ENCODE measurements at regions not wholly inside any gene's neighbourhood (a gene's known extent, or its start where the extent isn't known, plus 50 kb on each side); places are given as distances from the start of the nearest gene placed in this dataset.
A peak's percentile ranks its signal among the peaks of the same experiment; 100 is the strongest.

- no peaks in the 10 kb centered on the region for H3K36me3 ChIP-seq (ENCODE audit: control insufficient read depth, insufficient read depth, low read length, severe bottlenecking)
- H3K9ac ChIP-seq (ENCODE audit: low read length) = no peak overlapping the region
- no peak overlapping the region for H3K4me3 ChIP-seq (ENCODE audit: low read length)
- DNase-seq (ENCODE audit: low read depth) = no peak
- H3K9me3 ChIP-seq (ENCODE audit: control insufficient read depth, low read length) = peaks cover 5% of the 10 kb centered on the region
- peaks cover 29% of the 10 kb centered on the region for H3K27me3 ChIP-seq (replicated peaks; ENCODE audit: control insufficient read depth, insufficient read depth, low read length)
- no peaks in the 10 kb centered on the region for H3K4me1 ChIP-seq (ENCODE audit: control insufficient read depth, insufficient read depth, low read length)
These were observed 292.4 kb upstream of the SPRED2 start for GRCh38 chr2:65724752-65725151.

GRCh38 chr2:65724336-65724735 lies 291.9 kb upstream of the SPRED2 start:
- H3K27me3 ChIP-seq (replicated peaks; ENCODE audit: control insufficient read depth, insufficient read depth, low read length) = peaks cover 29% of the 10 kb centered on the region
- peaks cover 5% of the 10 kb centered on the region for H3K9me3 ChIP-seq (ENCODE audit: control insufficient read depth, low read length)
- H3K36me3 ChIP-seq (ENCODE audit: control insufficient read depth, insufficient read depth, low read length, severe bottlenecking) = no peaks in the 10 kb centered on the region
- no peaks in the 10 kb centered on the region for H3K4me1 ChIP-seq (ENCODE audit: control insufficient read depth, insufficient read depth, low read length)
- no peak overlapping the region for H3K4me3 ChIP-seq (ENCODE audit: low read length)
- H3K9ac ChIP-seq (ENCODE audit: low read length) = no peak overlapping the region
- no peak for DNase-seq (ENCODE audit: low read depth)

GRCh38 chr2:65722028-65722778 lies 289.8 kb upstream of the SPRED2 start:
- Histone ChIP-seq H3K9me3 (ENCODE audit: control insufficient read depth, low read length) (peaks cover 5% of the 10 kb centered on the region), H3K27me3 (replicated peaks; ENCODE audit: control insufficient read depth, insufficient read depth, low read length) (peaks cover 32% of the 10 kb centered on the region), H3K36me3 (ENCODE audit: control insufficient read depth, insufficient read depth, low read length, severe bottlenecking) (no peaks in the 10 kb centered on the region), H3K4me3 (ENCODE audit: low read length) (no peak overlapping the region), H3K9ac (ENCODE audit: low read length) (no peak overlapping the region), H3K4me1 (ENCODE audit: control insufficient read depth, insufficient read depth, low read length) (peaks cover 4% of the 10 kb centered on the region)
- peak; percentile 38 for DNase-seq (ENCODE audit: low read depth)

GRCh38 chr2:65716698-65717097 lies 284.3 kb upstream of the SPRED2 start:
- H3K36me3 ChIP-seq (ENCODE audit: control insufficient read depth, insufficient read depth, low read length, severe bottlenecking) = no peaks in the 10 kb centered on the region
- peaks cover 24% of the 10 kb centered on the region for H3K27me3 ChIP-seq (replicated peaks; ENCODE audit: control insufficient read depth, insufficient read depth, low read length)
- H3K4me3 ChIP-seq (ENCODE audit: low read length) = no peak overlapping the region
- no peak for DNase-seq (ENCODE audit: low read depth)
- peaks cover 4% of the 10 kb centered on the region for H3K4me1 ChIP-seq (ENCODE audit: control insufficient read depth, insufficient read depth, low read length)
- no peaks in the 10 kb centered on the region for H3K9me3 ChIP-seq (ENCODE audit: control insufficient read depth, low read length)
- H3K9ac ChIP-seq (ENCODE audit: low read length) = no peak overlapping the region

GRCh38 chr2:65715323-65715722 lies 282.9 kb upstream of the SPRED2 start:
- Histone ChIP-seq H3K36me3 (ENCODE audit: control insufficient read depth, insufficient read depth, low read length, severe bottlenecking) (no peaks in the 10 kb centered on the region), H3K4me1 (ENCODE audit: control insufficient read depth, insufficient read depth, low read length) (peaks cover 4% of the 10 kb centered on the region), H3K9ac (ENCODE audit: low read length) (no peak overlapping the region), H3K4me3 (ENCODE audit: low read length) (no peak overlapping the region), H3K9me3 (ENCODE audit: control insufficient read depth, low read length) (no peaks in the 10 kb centered on the region), H3K27me3 (replicated peaks; ENCODE audit: control insufficient read depth, insufficient read depth, low read length) (peaks cover 22% of the 10 kb centered on the region)
- no peak for DNase-seq (ENCODE audit: low read depth)

- no peak for DNase-seq (ENCODE audit: low read depth)
- Histone ChIP-seq H3K27me3 (replicated peaks; ENCODE audit: control insufficient read depth, insufficient read depth, low read length) (peaks cover 18% of the 10 kb centered on the region), H3K36me3 (ENCODE audit: control insufficient read depth, insufficient read depth, low read length, severe bottlenecking) (no peaks in the 10 kb centered on the region), H3K4me1 (ENCODE audit: control insufficient read depth, insufficient read depth, low read length) (peaks cover 4% of the 10 kb centered on the region), H3K9me3 (ENCODE audit: control insufficient read depth, low read length) (no peaks in the 10 kb centered on the region), H3K9ac (ENCODE audit: low read length) (no peak overlapping the region), H3K4me3 (ENCODE audit: low read length) (no peak overlapping the region)
These were observed 282.5 kb upstream of the SPRED2 start for GRCh38 chr2:65714866-65715265.

- no peak for DNase-seq (ENCODE audit: low read depth)
- no peaks in the 10 kb centered on the region for H3K9me3 ChIP-seq (ENCODE audit: control insufficient read depth, low read length)
- H3K4me1 ChIP-seq (ENCODE audit: control insufficient read depth, insufficient read depth, low read length) = peaks cover 8% of the 10 kb centered on the region
- H3K27me3 ChIP-seq (replicated peaks; ENCODE audit: control insufficient read depth, insufficient read depth, low read length) = peaks cover 14% of the 10 kb centered on the region
- no peak overlapping the region for H3K4me3 ChIP-seq (ENCODE audit: low read length)
- no peaks in the 10 kb centered on the region for H3K36me3 ChIP-seq (ENCODE audit: control insufficient read depth, insufficient read depth, low read length, severe bottlenecking)
- no peak overlapping the region for H3K9ac ChIP-seq (ENCODE audit: low read length)
These were observed 279.5 kb upstream of the SPRED2 start for GRCh38 chr2:65711863-65712262.

GRCh38 chr2:65710779-65711295 lies 278.4 kb upstream of the SPRED2 start:
- no peak overlapping the region for H3K9ac ChIP-seq (ENCODE audit: low read length)
- peaks cover 5% of the 10 kb centered on the region for H3K9me3 ChIP-seq (ENCODE audit: control insufficient read depth, low read length)
- no peak for DNase-seq (ENCODE audit: low read depth)
- no peaks in the 10 kb centered on the region for H3K36me3 ChIP-seq (ENCODE audit: control insufficient read depth, insufficient read depth, low read length, severe bottlenecking)
- peaks cover 14% of the 10 kb centered on the region for H3K27me3 ChIP-seq (replicated peaks; ENCODE audit: control insufficient read depth, insufficient read depth, low read length)
- peaks cover 8% of the 10 kb centered on the region for H3K4me1 ChIP-seq (ENCODE audit: control insufficient read depth, insufficient read depth, low read length)
- H3K4me3 ChIP-seq (ENCODE audit: low read length) = no peak overlapping the region

GRCh38 chr2:65710356-65710755 lies 278.0 kb upstream of the SPRED2 start:
- Histone ChIP-seq H3K9ac (ENCODE audit: low read length) (no peak overlapping the region), H3K9me3 (ENCODE audit: control insufficient read depth, low read length) (peaks cover 5% of the 10 kb centered on the region), H3K4me3 (ENCODE audit: low read length) (no peak overlapping the region), H3K4me1 (ENCODE audit: control insufficient read depth, insufficient read depth, low read length) (peaks cover 8% of the 10 kb centered on the region), H3K36me3 (ENCODE audit: control insufficient read depth, insufficient read depth, low read length, severe bottlenecking) (no peaks in the 10 kb centered on the region), H3K27me3 (replicated peaks; ENCODE audit: control insufficient read depth, insufficient read depth, low read length) (peaks cover 11% of the 10 kb centered on the region)
- no peak for DNase-seq (ENCODE audit: low read depth)

GRCh38 chr2:65708086-65708485 lies 275.7 kb upstream of the SPRED2 start:
- peaks cover 5% of the 10 kb centered on the region for H3K9me3 ChIP-seq (ENCODE audit: control insufficient read depth, low read length)
- no peak overlapping the region for H3K9ac ChIP-seq (ENCODE audit: low read length)
- peak; percentile 57 for DNase-seq (ENCODE audit: low read depth)
- H3K4me3 ChIP-seq (ENCODE audit: low read length) = no peak overlapping the region
- no peaks in the 10 kb centered on the region for H3K27me3 ChIP-seq (replicated peaks; ENCODE audit: control insufficient read depth, insufficient read depth, low read length)
- peaks cover 8% of the 10 kb centered on the region for H3K4me1 ChIP-seq (ENCODE audit: control insufficient read depth, insufficient read depth, low read length)
- H3K36me3 ChIP-seq (ENCODE audit: control insufficient read depth, insufficient read depth, low read length, severe bottlenecking) = no peaks in the 10 kb centered on the region

GRCh38 chr2:65706411-65706810 lies 274.0 kb upstream of the SPRED2 start:
- DNase-seq (ENCODE audit: low read depth) = peak; percentile 3
- no peaks in the 10 kb centered on the region for H3K27me3 ChIP-seq (replicated peaks; ENCODE audit: control insufficient read depth, insufficient read depth, low read length)
- H3K4me3 ChIP-seq (ENCODE audit: low read length) = no peak overlapping the region
- no peaks in the 10 kb centered on the region for H3K36me3 ChIP-seq (ENCODE audit: control insufficient read depth, insufficient read depth, low read length, severe bottlenecking)
- H3K9me3 ChIP-seq (ENCODE audit: control insufficient read depth, low read length) = peaks cover 5% of the 10 kb centered on the region
- H3K4me1 ChIP-seq (ENCODE audit: control insufficient read depth, insufficient read depth, low read length) = peaks cover 8% of the 10 kb centered on the region
- no peak overlapping the region for H3K9ac ChIP-seq (ENCODE audit: low read length)

- Histone ChIP-seq H3K9ac (ENCODE audit: low read length) (no peak overlapping the region), H3K36me3 (ENCODE audit: control insufficient read depth, insufficient read depth, low read length, severe bottlenecking) (no peaks in the 10 kb centered on the region)
These were observed 268.8 kb upstream of the SPRED2 start for GRCh38 chr2:65701191-65701590.

More at GRCh38 chr2:65701191-65701590, 268.8 kb upstream of the SPRED2 start:
- H3K4me1 ChIP-seq (ENCODE audit: control insufficient read depth, insufficient read depth, low read length) = no peaks in the 10 kb centered on the region
- H3K4me3 ChIP-seq (ENCODE audit: low read length) = no peak overlapping the region
- no peak for DNase-seq (ENCODE audit: low read depth)
- peaks cover 13% of the 10 kb centered on the region for H3K27me3 ChIP-seq (replicated peaks; ENCODE audit: control insufficient read depth, insufficient read depth, low read length)
- peaks cover 3% of the 10 kb centered on the region for H3K9me3 ChIP-seq (ENCODE audit: control insufficient read depth, low read length)

Data from adipocyte (in vitro differentiated cells).